HEK293 (cell line): ENCODE measurements at regions not wholly inside any gene's neighbourhood (a gene's known extent, or its start where the extent isn't known, plus 50 kb on each side); places are given as distances from the start of the nearest gene placed in this dataset.

Experiments used
- CTCF ChIA-PET: fragments of 350-600 bp; formaldehyde crosslinking; extraction: SDS; loops from one replicate; lab custom pipeline; 2021; ENCODE audit warnings: antibody characterized with exemption; lab: Yijun Ruan, JAX
- POLR2A ChIA-PET: fragments of 300-600 bp; formaldehyde crosslinking; extraction: SDS; loops from one replicate; lab custom pipeline; 2020; ENCODE audit warnings: antibody characterized with exemption, inconsistent platforms; lab: Yijun Ruan, JAX
- H3K27ac ChIP-seq: fragments of 200-500 bp; sonication (Bioruptor generic); 2 replicates; pipeline ENCODE4 v1.5.1; 2014; ENCODE audit warnings: low read depth, low read length, control low read depth, inconsistent platforms; ENCODE audit errors: extremely low read depth
- H3K36me3 ChIP-seq, 2 experiments: fragments of 200-500 bp in 1 of 2; sonication (Bioruptor generic) in 1 of 2; 1 replicate in 1 of 2; 2 replicates in 1 of 2; pipeline ENCODE4 v1.5.1; 2014 to 2017; ENCODE audit warnings: inconsistent platforms in 2 of 2, low read length in 2 of 2; ENCODE audit not compliant: control insufficient read depth in 2 of 2, insufficient read depth in 1 of 2
- H3K4me1 ChIP-seq: fragments of 200-500 bp; sonication (Bioruptor generic); 2 replicates; pipeline ENCODE4 v1.5.1; 2014; ENCODE audit warnings: mild to moderate bottlenecking, low read length, inconsistent platforms; ENCODE audit not compliant: control insufficient read depth, insufficient read depth
- H3K4me3 ChIP-seq: 2 replicates; pipeline ENCODE4 v1.5.1; 2011; ENCODE audit warnings: low read depth, mild to moderate bottlenecking, control low read depth, low read length, moderate library complexity
- H3K9me3 ChIP-seq: fragments of 200-500 bp; sonication (Bioruptor generic); 2 replicates; pipeline ENCODE4 v1.5.1; 2014; ENCODE audit warnings: low read depth, low read length, inconsistent platforms; ENCODE audit not compliant: control insufficient read depth, insufficient read depth
- BCL11B ChIP-seq: fragments of 450-650 bp; formaldehyde crosslinking; IDR thresholded peaks from 2 replicates; pipeline ENCODE4 v1.5.1; 2016; ENCODE audit warnings: low read depth, missing biosample characterization, missing genetic modification characterization
- EGR2 ChIP-seq: fragments of 450-650 bp; formaldehyde crosslinking; IDR thresholded peaks from 2 replicates; pipeline ENCODE4 v1.5.1; 2016; ENCODE audit warnings: low read depth, missing biosample characterization, missing genetic modification characterization
- GLIS2 ChIP-seq: fragments of 450-650 bp; formaldehyde crosslinking; IDR thresholded peaks from 2 replicates; pipeline ENCODE4 v1.5.1; 2016; ENCODE audit warnings: missing biosample characterization, missing genetic modification characterization
- HOXC10 ChIP-seq: sonication (generic); formaldehyde crosslinking; IDR thresholded peaks from 2 replicates; pipeline ENCODE4 v1.8.1; 2023; ENCODE audit warnings: mild to moderate bottlenecking, missing genetic modification reagents
- IKZF3 ChIP-seq: fragments of 450-650 bp; IDR thresholded peaks from 2 replicates; pipeline ENCODE4 v1.5.0; 2018; ENCODE audit warnings: missing biosample characterization, mild to moderate bottlenecking, missing genetic modification characterization, moderate library complexity
- KLF1 ChIP-seq: fragments of 450-650 bp; formaldehyde crosslinking; IDR thresholded peaks from 2 replicates; pipeline ENCODE4 v1.5.1; 2016; ENCODE audit warnings: missing biosample characterization, missing genetic modification characterization
- KLF10 ChIP-seq: fragments of 450-650 bp; IDR thresholded peaks from 2 replicates; pipeline ENCODE4 v1.5.1; 2018; ENCODE audit warnings: missing biosample characterization, mild to moderate bottlenecking, missing genetic modification characterization
- KLF9 ChIP-seq: fragments of 450-650 bp; formaldehyde crosslinking; IDR thresholded peaks from 2 replicates; pipeline ENCODE4 v1.5.1; 2016; ENCODE audit warnings: missing biosample characterization, missing genetic modification characterization, low read depth
- MZF1 ChIP-seq: fragments of 450-650 bp; formaldehyde crosslinking; IDR thresholded peaks from 2 replicates; pipeline ENCODE4 v1.5.1; 2017; ENCODE audit warnings: missing biosample characterization, missing genetic modification characterization, borderline replicate concordance
- OVOL3 ChIP-seq: fragments of 450-650 bp; formaldehyde crosslinking; IDR thresholded peaks from 2 replicates; pipeline ENCODE4 v1.5.1; 2016; ENCODE audit warnings: missing biosample characterization, missing genetic modification characterization
- PATZ1 ChIP-seq: fragments of 450-650 bp; formaldehyde crosslinking; IDR thresholded peaks from 2 replicates; pipeline ENCODE4 v1.5.1; 2016; ENCODE audit warnings: missing biosample characterization, missing genetic modification characterization
- WT1 ChIP-seq: fragments of 450-650 bp; formaldehyde crosslinking; IDR thresholded peaks from 2 replicates; pipeline ENCODE4 v1.5.1; 2016; ENCODE audit warnings: missing biosample characterization, missing genetic modification characterization
- ZBTB1 ChIP-seq: fragments of 450-650 bp; formaldehyde crosslinking; IDR thresholded peaks from 2 replicates; pipeline ENCODE4 v1.5.1; 2016; ENCODE audit warnings: missing biosample characterization, missing genetic modification characterization
- ZBTB26 ChIP-seq: fragments of 450-650 bp; formaldehyde crosslinking; optimal IDR thresholded peaks from 2 replicates; pipeline ENCODE3; 2016; ENCODE audit warnings: missing biosample characterization, mild to moderate bottlenecking, missing genetic modification characterization
- ZNF184 ChIP-seq: fragments of 450-650 bp; IDR thresholded peaks from 2 replicates; pipeline ENCODE4 v1.5.1; 2018; ENCODE audit warnings: missing biosample characterization, mild to moderate bottlenecking, missing genetic modification characterization
- ZNF19 ChIP-seq: fragments of 450-650 bp; formaldehyde crosslinking; IDR thresholded peaks from 2 replicates; pipeline ENCODE4; 2016; ENCODE audit warnings: missing biosample characterization, missing genetic modification characterization, low read depth
- ZNF214 ChIP-seq: fragments of 450-650 bp; formaldehyde crosslinking; IDR thresholded peaks from 2 replicates; pipeline ENCODE4 v1.5.1; 2017; ENCODE audit warnings: missing biosample characterization, mild to moderate bottlenecking, missing genetic modification characterization, borderline replicate concordance
- ZNF341 ChIP-seq: fragments of 450-650 bp; formaldehyde crosslinking; IDR thresholded peaks from 2 replicates; pipeline ENCODE4; 2016; ENCODE audit warnings: low read depth, missing biosample characterization, missing genetic modification characterization
- ZNF362 ChIP-seq: fragments of 450-650 bp; formaldehyde crosslinking; IDR thresholded peaks from 2 replicates; pipeline ENCODE4 v1.5.1; 2016; ENCODE audit warnings: missing biosample characterization, missing genetic modification characterization
- ZNF423 ChIP-seq: fragments of 450-650 bp; formaldehyde crosslinking; IDR thresholded peaks from 2 replicates; pipeline ENCODE4 v1.5.1; 2016; ENCODE audit warnings: missing biosample characterization, missing genetic modification characterization
- ZNF585B ChIP-seq: fragments of 450-650 bp; formaldehyde crosslinking; IDR thresholded peaks from 2 replicates; pipeline ENCODE4 v1.5.1; 2016; ENCODE audit warnings: missing biosample characterization, missing genetic modification characterization
- ZNF792 ChIP-seq: fragments of 450-650 bp; formaldehyde crosslinking; IDR thresholded peaks from 2 replicates; pipeline ENCODE4 v1.5.1; 2016; ENCODE audit warnings: missing biosample characterization, missing genetic modification characterization
- ZNF837 ChIP-seq: fragments of 450-650 bp; formaldehyde crosslinking; IDR thresholded peaks from 2 replicates; pipeline ENCODE4 v1.5.1; 2016; ENCODE audit warnings: missing biosample characterization, missing genetic modification characterization
- ZSCAN16 ChIP-seq: fragments of 450-650 bp; formaldehyde crosslinking; IDR thresholded peaks from 2 replicates; pipeline ENCODE4 v1.5.1; 2016; ENCODE audit warnings: missing biosample characterization, missing genetic modification characterization
- TF ChIP-seq, protein P1 (sequence below): fragments of 450-650 bp; formaldehyde crosslinking; IDR thresholded peaks from 2 replicates; pipeline ENCODE4 v1.5.1; 2017; ENCODE audit warnings: missing biosample characterization, missing genetic modification characterization

DNA sequence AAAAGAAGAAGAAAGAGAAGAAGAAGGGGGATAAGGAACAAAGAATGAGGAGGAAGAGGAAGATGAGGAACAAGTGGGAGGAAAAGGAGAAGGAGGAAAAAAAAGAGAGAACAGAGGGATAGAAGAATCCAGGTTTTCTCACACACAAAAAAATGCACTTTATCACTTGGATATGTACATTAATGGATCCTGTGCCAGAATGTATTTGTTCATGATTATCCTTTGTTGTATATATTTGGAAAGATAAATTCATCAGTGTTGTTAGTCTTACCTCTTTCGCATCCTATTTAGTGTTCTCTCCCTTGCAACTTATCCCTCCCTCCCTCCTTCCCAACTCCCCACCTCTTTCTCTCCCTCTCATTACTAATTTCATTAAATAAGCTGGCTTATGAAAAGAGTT, 298.8 kb downstream of the SLCO4C1 start:
- Histone ChIP-seq H3K9me3 (no peaks in the 10 kb centered on the region), H3K27ac (no peak overlapping the region), H3K4me3 (no peak overlapping the region), H3K36me3 (no peaks in the 10 kb centered on the region), H3K4me1 (no peaks in the 10 kb centered on the region)
- ChIA-PET POLR2A (no interaction called here), CTCF (interaction anchor here (0.7 to 0.8 kb wide), 2 partner anchors 156 to 1057 kb away, joined by 3 read pairs; no protein-coding TSS in a partner anchor)
- TF ChIP-seq ZNF792 (no peak), MZF1 (tag by site-specific recombination) (no peak), WT1 (no peak), IKZF3 (no peak), GLIS2 (no peak)

DNA sequence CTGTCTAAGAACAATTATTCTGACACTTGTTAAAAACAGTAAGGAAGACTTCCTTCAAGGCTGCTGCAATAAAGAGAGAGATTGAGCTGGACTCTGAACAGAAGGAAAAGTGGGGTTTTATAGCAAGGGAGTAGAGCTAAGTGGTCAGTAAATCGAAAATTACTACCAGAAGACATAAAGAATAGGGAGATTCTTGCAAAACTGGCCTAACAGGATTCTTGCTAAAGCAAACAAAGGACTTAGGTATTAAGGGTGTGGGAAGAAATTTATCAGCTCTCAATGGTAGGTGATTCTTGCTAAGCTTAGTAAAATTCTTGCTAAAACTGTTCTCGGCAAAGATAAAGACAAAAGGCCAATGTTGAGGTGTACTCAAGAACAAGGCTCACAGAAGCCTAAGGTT, 300.5 kb downstream of the SLCO4C1 start:
- Histone ChIP-seq H3K36me3 (no peaks in the 10 kb centered on the region), H3K4me1 (no peaks in the 10 kb centered on the region), H3K9me3 (no peaks in the 10 kb centered on the region), H3K4me3 (no peak overlapping the region), H3K27ac (no peak overlapping the region)
- no peak for TF ChIP-seq ZBTB1 (tag by site-specific recombination)
- no peak for TF ChIP-seq ZNF19 (tag by site-specific recombination)
- TF ChIP-seq KLF10 (tag by site-specific recombination): no peak
- no peak for TF ChIP-seq ZNF837
- no peak for TF ChIP-seq ZNF423 (tag by site-specific recombination)
- TF ChIP-seq OVOL3 (tag by site-specific recombination): no peak
- no peak for TF ChIP-seq EGR2
- TF ChIP-seq ZNF362 (tag by site-specific recombination): no peak
- no peak for TF ChIP-seq ZNF341
- TF ChIP-seq KLF9 (tag by site-specific recombination): no peak
- no peak for TF ChIP-seq ZNF585B (tag by site-specific recombination)
- no peak for TF ChIP-seq HOXC10 (CRISPR knock-in tag)
- TF ChIP-seq, protein P1, sequence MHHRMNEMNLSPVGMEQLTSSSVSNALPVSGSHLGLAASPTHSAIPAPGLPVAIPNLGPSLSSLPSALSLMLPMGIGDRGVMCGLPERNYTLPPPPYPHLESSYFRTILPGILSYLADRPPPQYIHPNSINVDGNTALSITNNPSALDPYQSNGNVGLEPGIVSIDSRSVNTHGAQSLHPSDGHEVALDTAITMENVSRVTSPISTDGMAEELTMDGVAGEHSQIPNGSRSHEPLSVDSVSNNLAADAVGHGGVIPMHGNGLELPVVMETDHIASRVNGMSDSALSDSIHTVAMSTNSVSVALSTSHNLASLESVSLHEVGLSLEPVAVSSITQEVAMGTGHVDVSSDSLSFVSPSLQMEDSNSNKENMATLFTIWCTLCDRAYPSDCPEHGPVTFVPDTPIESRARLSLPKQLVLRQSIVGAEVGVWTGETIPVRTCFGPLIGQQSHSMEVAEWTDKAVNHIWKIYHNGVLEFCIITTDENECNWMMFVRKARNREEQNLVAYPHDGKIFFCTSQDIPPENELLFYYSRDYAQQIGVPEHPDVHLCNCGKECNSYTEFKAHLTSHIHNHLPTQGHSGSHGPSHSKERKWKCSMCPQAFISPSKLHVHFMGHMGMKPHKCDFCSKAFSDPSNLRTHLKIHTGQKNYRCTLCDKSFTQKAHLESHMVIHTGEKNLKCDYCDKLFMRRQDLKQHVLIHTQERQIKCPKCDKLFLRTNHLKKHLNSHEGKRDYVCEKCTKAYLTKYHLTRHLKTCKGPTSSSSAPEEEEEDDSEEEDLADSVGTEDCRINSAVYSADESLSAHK (tag by site-specific recombination): no peak
- no peak for TF ChIP-seq ZNF214 (tag by site-specific recombination)
- TF ChIP-seq BCL11B: no peak
- no peak for TF ChIP-seq KLF1 (tag by site-specific recombination)
- CTCF ChIA-PET: interaction anchor here (0.5 to 0.7 kb wide), 2 partner anchors 583 to 606 kb away, joined by 3 read pairs; no protein-coding TSS in a partner anchor
- POLR2A ChIA-PET: no interaction called here

DNA sequence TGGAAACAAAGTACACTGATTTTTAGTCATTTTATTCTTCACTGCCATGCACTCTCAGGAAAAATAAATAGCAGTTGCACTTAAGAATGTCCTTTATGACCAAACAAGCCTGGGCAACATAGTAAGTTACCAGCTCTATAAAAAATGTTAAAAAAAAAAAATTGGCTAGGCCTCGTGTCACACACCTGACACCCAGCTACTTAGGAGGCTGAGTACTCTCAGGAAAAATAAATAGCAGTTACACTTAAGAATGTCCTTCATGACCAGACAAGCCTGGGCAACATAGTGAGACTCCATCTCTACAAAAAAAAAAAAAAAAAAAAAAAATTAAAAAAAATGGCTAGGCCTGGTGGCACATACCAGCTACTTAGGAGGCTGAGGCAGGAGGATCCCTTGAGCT, 304.6 kb downstream of the SLCO4C1 start:
- Histone ChIP-seq H3K4me1 (no peaks in the 10 kb centered on the region), H3K36me3 (no peaks in the 10 kb centered on the region), H3K27ac (no peak overlapping the region), H3K9me3 (no peaks in the 10 kb centered on the region), H3K4me3 (no peak overlapping the region)
- CTCF ChIA-PET: no interaction called here
- TF ChIP-seq ZBTB26 (tag by site-specific recombination): no peak
- TF ChIP-seq ZNF362 (tag by site-specific recombination): 0 out of 2 replicates have a peak, but pooled peaks have one; percentile 46
- no peak for TF ChIP-seq PATZ1 (tag by site-specific recombination)
- TF ChIP-seq ZNF184 (tag by site-specific recombination): no peak
- no peak for TF ChIP-seq ZSCAN16 (tag by site-specific recombination)
- POLR2A ChIA-PET: no interaction called here
